Thoracic aorta (tissue), 2 donors: ENCODE measurements at regions not wholly inside any gene's neighbourhood (a gene's known extent, or its start where the extent isn't known, plus 50 kb on each side); places are given as distances from the start of the nearest gene placed in this dataset.

Experiments
- ATAC-seq: fragments of 150-250 bp; one replicate; pipeline ENCODE4 v1.8.0; 2017; ENCODE audit warnings: low read depth; ENCODE audit not compliant: insufficient number of reproducible peaks, low FRiP score
- DNase-seq: peaks from one replicate; pipeline ENCODE4 v3.0.0-alpha.2; 2020; ENCODE audit warnings: low spot score
- H3K27ac ChIP-seq, 2 donors: fragments of 200-600 bp; sonication (generic); 1 replicate in 1 of 2; 2 replicates in 1 of 2; pipeline ENCODE4 v1.5.1; 2016; ENCODE audit warnings: mild to moderate bottlenecking in 2 of 2, moderate library complexity in 2 of 2
- H3K27me3 ChIP-seq: fragments of 200-600 bp; sonication (generic); replicated peaks from 2 replicates; pipeline ENCODE4 v1.6.0; 2016; ENCODE audit warnings: mild to moderate bottlenecking; ENCODE audit not compliant: insufficient read depth
- H3K36me3 ChIP-seq: fragments of 200-600 bp; sonication (generic); one replicate; pipeline ENCODE4 v1.5.1; 2016
- H3K4me1 ChIP-seq, 2 donors: fragments of 200-600 bp; sonication (generic); 1 replicate in 1 of 2; 2 replicates in 1 of 2; pipeline versions ENCODE4 v1.5.1 to v1.6.0; 2016; ENCODE audit warnings: low read depth in 2 of 2, mild to moderate bottlenecking in 1 of 2; ENCODE audit not compliant: control insufficient read depth in 1 of 2
- H3K4me3 ChIP-seq: fragments of 200-600 bp; sonication (generic); 2 replicates; pipeline ENCODE4 v1.5.1; 2016; ENCODE audit warnings: mild to moderate bottlenecking
- H3K9me3 ChIP-seq: fragments of 200-600 bp; sonication (generic); 2 replicates; pipeline ENCODE4 v1.5.1; 2016
- CTCF ChIP-seq: fragments of 200-600 bp; sonication (generic); IDR thresholded peaks from one replicate; pipeline ENCODE4 v1.5.1; 2019; ENCODE audit warnings: antibody characterized with exemption

DNA sequence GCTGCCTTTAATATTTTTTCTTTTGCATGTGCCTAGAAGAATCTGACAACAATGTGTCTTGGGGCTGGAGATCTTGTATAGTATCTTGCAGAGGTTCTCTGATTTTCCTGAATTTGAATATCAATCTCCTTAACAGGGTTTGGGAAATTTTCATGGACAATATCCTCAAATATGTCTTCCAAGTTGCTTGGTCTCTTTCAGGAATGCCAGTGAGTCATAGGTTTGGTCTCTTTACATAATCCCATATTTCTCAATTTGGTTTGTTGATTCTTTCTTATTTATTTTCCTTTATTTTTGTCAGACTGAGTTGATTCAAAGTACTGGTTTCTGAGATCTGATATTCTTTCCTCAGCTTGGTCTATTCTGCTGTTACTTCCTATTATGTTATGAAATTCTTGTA is 208.7 kb upstream of the GLI3 start:
- ATAC-seq (no peak), DNase-seq (no peak)
- H3K4me1 ChIP-seq = no peaks in the 10 kb centered on the region
- no peaks in the 10 kb centered on the region for H3K36me3 ChIP-seq
- no peak for TF ChIP-seq CTCF
- H3K9me3 ChIP-seq = no peaks in the 10 kb centered on the region
- H3K4me3 ChIP-seq = no peak overlapping the region
- no peak overlapping the region for H3K27ac ChIP-seq
- no peaks in the 10 kb centered on the region for H3K27me3 ChIP-seq

- no peaks in the 10 kb centered on the region for H3K27me3 ChIP-seq
- no peak overlapping the region for H3K27ac ChIP-seq
- no peaks in the 10 kb centered on the region for H3K4me1 ChIP-seq
- TF ChIP-seq CTCF = no peak
- ATAC-seq = no peak
- H3K9me3 ChIP-seq = peaks cover 2% of the 10 kb centered on the region
- no peak overlapping the region for H3K4me3 ChIP-seq
- no peaks in the 10 kb centered on the region for H3K36me3 ChIP-seq
- DNase-seq = no peak
Measured at GRCh38 chr7:42440951-42441350, 203.9 kb upstream of the GLI3 start.

DNA sequence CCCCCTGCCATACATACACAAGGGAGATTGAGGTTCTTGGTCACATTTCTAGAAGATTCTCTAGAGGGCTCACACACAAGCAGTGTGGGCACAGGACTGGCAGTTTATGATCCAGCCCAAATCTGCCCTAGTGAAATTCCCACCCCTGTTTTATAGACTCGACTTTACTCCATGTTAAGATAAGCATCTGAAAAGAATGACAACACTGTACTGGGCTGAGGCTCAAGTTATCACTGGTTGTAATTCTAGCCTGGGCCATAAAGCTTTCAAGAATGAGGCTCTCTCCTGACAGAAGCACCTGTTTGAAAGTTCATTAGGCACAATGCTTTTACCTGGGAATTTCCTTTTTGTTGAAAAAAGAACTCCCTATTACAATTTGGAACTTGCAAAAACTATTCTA is 195.6 kb upstream of the GLI3 start:
- Histone ChIP-seq H3K27ac (no peak overlapping the region), H3K36me3 (no peaks in the 10 kb centered on the region), H3K9me3 (no peaks in the 10 kb centered on the region), H3K4me1 (no peaks in the 10 kb centered on the region), H3K4me3 (no peak overlapping the region), H3K27me3 (no peaks in the 10 kb centered on the region)
- DNase-seq (no peak), ATAC-seq (no peak)
- no peak for TF ChIP-seq CTCF

DNA sequence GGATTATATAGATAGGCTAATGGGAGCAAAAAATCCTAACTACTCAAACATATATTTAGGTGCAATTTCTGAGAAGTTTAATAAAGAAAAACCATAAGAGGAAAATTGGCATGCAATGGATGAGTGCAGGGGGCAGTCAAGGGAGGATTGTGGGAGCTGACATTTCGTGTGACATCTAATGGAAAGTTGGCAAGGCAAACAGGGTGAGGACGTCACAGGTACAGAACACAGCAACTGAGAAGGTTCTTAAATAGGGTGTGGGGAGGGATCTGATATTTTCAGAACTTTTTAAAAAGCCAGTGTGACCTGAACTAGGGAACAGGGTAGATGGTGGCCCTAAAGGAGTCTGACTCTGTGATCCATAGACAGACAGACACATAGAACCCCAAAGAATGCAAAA is 194.9 kb upstream of the GLI3 start:
- no peak overlapping the region for H3K27ac ChIP-seq
- no peak for TF ChIP-seq CTCF

GRCh38 chr7:42429339-42429738 is 192.3 kb upstream of the GLI3 start:
- no peaks in the 10 kb centered on the region for H3K36me3 ChIP-seq
- H3K9me3 ChIP-seq = no peaks in the 10 kb centered on the region
- no peaks in the 10 kb centered on the region for H3K27me3 ChIP-seq
- H3K27ac ChIP-seq = no peak overlapping the region
- DNase-seq = no peak
- no peak for ATAC-seq
- H3K4me1 ChIP-seq = no peaks in the 10 kb centered on the region
- no peak for TF ChIP-seq CTCF
- no peak overlapping the region for H3K4me3 ChIP-seq

More for the DNA sequence above, 194.9 kb upstream of the GLI3 start:
- Histone ChIP-seq H3K27me3 (no peaks in the 10 kb centered on the region), H3K4me3 (no peak overlapping the region), H3K36me3 (no peaks in the 10 kb centered on the region), H3K9me3 (no peaks in the 10 kb centered on the region), H3K4me1 (no peaks in the 10 kb centered on the region)
- DNase-seq (no peak), ATAC-seq (no peak)
